Right kidney (tissue), 1 donor: ENCODE measurements at regions not wholly inside any gene's neighbourhood (a gene's known extent, or its start where the extent isn't known, plus 50 kb on each side); places are given as distances from the start of the nearest gene placed in this dataset.

ENCODE experiments used
- DNase-seq: peaks from one replicate; pipeline ENCODE4 v3.0.0-alpha.2; 2016

- DNase-seq = no peak
These were observed 62.8 kb upstream of the PITRM1 start for GRCh38 chr10:3235395-3235794.

DNA sequence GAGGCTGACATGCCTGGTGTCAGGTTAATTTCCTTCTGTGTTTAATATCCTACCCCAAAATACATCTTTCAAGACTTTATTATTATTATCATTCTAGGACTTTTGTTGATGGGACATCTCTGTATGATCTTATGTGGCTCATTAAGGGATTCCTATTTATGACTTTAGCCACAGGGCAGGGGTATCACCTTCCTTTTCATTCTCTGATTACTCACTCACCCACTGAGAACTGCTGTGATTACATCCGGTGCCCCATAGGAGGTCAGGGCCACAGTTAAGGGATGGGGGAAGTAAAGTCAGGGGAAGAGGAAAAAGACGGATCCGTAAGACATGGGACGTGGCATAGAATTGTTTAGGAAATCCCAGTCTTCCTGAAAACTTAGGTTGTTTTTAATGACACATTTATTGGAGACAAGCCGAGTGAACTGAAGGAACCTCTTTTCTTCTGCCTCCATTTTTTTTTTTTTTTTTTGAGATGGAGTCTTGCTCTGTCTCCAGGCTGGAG lies 61.0 kb upstream of the PITRM1 start:
- no peak for DNase-seq

DNA sequence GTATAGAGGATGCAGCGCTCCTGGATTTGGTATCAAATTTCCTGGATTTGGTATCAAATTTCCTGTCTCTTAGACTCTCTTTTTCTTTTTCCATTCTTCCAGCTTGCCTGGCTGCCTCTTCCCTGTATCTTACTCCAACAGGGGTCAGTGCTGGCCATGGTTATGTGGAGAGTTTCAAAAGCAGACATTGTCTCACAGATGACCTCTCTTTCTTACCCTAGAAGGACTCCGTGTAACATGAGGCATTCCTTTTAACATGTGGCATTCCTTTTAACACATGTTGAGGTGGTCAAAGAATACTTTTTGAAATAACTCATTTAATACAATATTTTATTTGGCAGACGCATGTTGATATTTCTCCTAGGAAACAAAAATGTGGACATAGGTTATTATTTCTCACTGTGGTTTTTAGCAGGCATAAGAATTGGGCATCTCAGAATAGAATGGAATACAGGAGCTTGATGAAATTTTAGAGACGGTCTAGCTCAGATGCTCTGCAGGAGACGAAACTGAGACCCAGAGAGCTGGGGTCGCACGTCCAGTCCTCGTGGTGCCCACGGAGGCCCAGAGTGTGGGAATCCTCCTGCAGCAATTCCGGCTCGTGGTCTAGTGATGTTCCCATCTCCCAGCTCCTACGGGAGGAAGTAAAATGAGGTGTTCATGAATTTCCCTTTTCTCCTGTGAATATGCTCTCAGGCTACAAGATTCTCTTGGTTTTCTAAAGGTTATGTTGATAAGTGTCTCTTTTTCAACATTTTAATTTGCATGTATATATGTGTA lies 59.6 kb upstream of the PITRM1 start:
- DNase-seq = no peak

DNA sequence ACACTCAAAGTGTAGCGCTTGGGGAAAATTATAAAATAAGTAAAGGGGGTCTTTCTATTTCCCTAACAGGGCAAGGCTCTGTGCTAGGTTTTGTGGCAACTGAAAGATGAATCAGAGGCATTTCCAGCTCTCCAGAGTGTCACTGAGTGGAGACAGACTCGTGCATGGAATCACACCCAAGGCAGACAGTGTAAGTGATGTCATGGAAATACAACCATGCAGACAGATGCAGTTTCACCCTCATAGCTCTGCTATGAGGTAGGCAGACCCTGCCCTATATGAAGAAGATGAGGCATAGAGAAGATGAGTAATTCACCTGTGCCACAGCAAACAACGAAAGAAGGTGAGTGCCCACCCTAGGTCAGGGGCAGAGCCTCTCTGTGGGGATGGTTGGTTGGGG lies 57.2 kb upstream of the PITRM1 start:
- DNase-seq = no peak

GRCh38 chr10:3228629-3228945 lies 56.0 kb upstream of the PITRM1 start:
- DNase-seq = no peak

DNA sequence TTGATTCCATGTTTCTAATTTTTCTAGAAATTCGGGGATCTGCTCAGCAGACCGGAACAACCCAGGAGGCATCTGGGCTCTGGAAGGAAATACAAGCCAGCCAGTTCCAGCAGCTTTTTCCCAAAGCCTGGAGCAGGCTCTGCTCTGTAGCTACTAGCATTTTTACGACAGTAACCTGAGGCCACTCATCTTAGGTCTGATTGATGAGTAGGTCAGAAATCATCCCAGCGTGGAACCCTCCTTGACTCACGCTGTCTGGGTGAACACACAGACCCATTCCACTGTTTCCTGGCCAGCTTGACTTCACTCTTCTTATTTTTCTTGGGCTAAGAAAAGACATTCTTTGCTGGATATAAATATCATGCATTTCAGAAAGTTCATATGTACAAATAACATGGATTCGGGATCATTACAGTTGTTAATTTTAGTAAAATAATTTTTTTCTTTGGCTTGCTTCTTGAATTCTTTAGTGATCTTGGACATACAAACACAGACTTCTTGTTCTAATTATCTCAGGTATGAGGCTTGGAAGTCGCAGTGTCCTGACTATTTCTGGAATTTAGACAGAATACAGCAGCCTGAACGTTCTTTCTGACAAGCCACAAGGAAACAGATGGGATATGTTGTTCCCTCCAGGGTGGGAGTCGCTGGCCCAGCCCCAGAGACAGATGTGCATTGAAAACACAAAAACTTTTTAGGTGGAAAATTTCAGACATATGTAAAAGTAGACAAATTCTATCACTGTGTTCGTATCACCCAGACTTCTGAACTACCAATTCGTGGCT lies 54.6 kb upstream of the PITRM1 start:
- DNase-seq = no peak

GRCh38 chr10:3225561-3225960 lies 53.0 kb upstream of the PITRM1 start:
- DNase-seq = no peak

DNA sequence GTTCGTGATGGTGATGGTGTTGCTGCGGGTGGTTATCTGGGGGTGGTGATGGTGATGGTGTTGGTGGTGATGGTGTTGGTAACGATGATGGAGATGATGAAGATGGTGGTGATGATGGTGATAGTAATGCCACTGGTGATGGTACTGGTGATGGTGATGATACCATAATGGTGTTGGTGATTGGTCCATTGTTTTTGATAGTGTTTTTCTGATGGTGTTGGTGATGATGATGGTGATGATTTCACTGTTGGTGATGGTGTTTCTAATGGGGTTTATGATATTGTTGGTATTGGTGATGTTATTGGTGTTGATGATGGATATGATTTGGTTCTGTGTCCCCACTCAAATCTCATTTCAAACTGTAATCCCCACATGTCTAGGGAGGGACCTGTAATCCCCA lies 51.7 kb upstream of the PITRM1 start:
- no peak for DNase-seq

DNA sequence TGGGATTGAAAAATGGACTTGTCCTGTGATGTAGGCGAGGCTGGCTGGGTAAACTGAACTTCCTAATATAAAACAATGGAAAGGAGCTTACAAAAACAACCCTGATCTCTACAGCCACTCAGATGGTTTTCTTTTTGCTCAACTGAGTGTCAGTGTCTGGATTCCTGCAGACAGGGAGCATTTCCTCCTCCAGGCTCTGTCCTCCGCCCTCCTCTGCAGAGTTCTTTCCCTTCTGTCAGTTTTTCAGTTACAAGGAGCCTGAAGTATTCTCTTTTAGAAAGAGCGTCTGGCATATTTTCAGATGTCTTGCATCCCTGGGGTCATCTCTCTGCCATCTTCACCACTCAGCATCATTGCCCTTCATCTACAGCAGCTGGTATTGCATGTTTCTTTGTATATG lies 50.0 kb upstream of the PITRM1 start:
- no peak for DNase-seq
